ENCODE measurements at regions not wholly inside any gene's neighbourhood (a gene's known extent, or its start where the extent isn't known, plus 50 kb on each side); places are given as distances from the start of the nearest gene placed in this dataset.
"Not testable (repeated sequence)": the region's sequence is repeated elsewhere in the genome, so short reads cannot be mapped to it uniquely, and the experiment has no call there.

GRCh38 chr20:8994045-8994444 lies 74.8 kb upstream of the PLCB4 start:
- no peak for DNase-seq

DNA sequence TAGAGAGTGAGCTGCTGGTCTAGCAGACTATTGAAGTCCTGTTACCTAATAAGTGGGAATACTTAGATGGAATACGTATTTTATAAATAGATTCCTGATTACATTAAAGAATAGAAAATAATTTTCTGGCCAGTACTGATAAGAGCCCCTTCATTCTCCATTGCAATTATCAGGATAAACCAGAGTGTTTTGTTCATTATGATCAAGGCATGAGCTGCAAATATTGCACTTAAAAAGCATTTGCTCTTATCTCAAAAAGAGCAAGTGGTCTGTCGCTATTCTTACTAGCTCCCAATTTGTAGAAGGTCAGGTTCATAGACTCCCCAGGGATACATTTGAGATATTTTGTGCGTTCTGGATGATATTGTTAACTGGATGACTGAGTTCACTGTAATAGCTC lies 73.1 kb upstream of the PLCB4 start:
- DNase-seq = no peak

DNA sequence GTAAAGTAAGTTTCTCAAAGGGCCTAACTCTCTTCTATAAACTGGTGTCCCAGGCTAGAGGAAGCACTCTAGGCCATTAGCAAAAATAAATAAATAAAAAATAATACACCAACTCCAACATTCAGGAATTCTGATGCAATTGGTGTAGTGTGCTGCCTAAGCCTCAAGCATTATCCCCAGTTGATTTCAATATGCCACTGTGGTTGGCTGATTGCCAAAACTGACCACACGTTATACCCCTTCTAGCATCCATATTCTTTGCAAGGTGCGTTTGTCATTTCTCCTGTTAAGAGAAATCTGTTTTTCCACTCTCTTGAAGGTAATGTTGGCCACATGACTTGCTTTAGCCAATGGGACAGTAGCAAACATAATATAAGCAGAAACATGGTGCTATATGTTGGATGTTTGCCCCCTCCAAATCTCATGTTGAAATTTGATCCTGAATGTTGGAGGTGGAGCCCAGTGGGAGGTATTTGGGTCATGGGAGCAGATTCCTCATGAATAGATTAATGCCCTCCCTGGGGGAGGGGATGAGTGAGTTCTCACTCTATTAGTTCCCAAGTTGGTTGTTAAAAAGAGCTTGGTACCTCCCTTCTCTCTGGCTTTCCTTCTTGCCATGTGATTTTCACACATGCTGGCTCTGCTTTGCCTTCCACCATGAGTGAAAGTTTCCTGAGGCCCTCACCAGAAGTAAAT lies 71.9 kb upstream of the PLCB4 start:
- DNase-seq = peak in 1 of 3 experiments; percentile 54

GRCh38 chr20:8997701-8998117 lies 71.2 kb upstream of the PLCB4 start:
- no peak for DNase-seq

DNA sequence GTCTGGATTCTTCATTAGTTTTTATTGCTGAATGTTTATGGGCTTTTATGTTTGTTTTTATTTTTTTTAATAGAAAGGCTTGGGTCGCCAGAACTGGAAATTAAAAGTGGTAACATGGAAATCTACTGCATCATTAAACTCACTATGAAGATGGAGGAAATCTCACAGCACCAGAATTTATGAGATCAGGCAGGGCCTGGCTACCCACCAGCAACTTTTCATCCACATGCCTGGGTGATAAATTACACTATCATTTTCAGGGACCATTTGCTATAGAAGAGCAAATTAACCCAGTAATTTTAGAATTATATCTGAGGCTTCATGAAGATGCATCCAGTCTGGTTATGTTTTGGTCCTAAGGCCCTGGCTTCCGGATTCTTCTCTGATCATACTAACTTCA lies 57.8 kb upstream of the PLCB4 start:
- DNase-seq = peak in 1 of 3 experiments; percentile 7

GRCh38 chr20:9015232-9015983 lies 53.5 kb upstream of the PLCB4 start:
- not testable (repeated sequence) for DNase-seq

DNA sequence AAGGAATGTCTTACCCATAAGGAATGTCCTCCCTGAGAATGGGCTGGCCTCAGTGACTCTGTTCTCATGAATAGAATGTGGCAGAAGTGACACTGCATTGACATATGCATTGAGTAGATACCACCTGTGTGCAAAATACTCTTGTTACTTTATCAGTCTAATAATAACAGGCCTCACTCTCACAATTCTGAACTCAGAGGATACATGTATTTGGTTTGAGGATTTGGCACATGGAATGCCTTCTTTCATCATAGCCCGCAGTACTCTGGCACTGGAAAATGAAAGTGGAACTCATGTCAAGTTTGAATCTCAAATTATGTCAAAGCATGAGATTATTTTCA lies 52.9 kb upstream of the PLCB4 start:
- DNase-seq = no peak

GRCh38 chr20:9018346-9018745 lies 50.5 kb upstream of the PLCB4 start:
- no peak for DNase-seq

All from NCI-H1417 (cell line).